GM18907 (cell line): ENCODE measurements at regions not wholly inside any gene's neighbourhood (a gene's known extent, or its start where the extent isn't known, plus 50 kb on each side); places are given as distances from the start of the nearest gene placed in this dataset.

Experiments used
- ATAC-seq: cut with Tn5 transposase; IDR thresholded peaks from one replicate; pipeline ENCODE4 v1.9.1; 2021; ENCODE audit warnings: mild to moderate bottlenecking, moderate library complexity; ENCODE audit not compliant: unreplicated experiment

DNA sequence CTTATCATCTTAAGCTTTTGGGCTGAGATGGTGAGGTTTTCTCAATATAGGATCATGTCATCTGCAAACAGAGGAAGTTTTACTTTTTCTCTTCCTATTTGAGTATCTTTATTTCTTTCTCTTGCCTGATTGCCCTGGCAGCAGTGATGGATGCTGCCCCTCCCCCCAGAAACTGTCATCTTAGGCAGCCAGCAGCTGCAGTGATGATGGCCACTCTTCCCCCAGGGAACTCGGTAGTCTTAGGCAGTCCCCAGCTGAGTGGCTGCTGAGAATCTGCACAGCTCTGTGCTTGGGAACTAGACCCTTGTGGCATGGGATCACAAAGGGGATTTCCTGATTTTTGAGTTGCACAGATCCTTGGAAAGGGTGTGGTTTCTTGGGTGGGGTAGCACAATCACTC is 791.1 kb upstream of the ALCAM start:
- ATAC-seq: no peak

DNA sequence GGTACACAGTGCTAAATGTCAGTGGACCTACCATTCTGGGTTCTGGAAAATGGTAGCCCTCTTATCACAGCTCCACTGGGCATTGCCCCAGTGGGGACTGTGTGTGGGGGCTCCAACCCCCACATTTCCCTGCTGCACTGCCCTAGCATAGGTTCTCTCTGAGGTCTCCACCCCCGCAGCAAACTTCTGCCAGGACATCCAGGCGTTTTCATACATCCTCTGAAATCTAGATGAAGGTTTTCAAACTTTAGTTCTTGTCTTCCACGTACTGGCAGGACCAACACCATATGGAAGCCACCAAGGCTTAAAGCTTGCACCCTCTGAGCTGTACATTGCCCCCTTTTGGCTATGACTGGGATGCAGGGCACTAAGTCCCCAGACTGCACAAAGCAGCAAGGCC is 788.2 kb upstream of the ALCAM start:
- no peak for ATAC-seq

DNA sequence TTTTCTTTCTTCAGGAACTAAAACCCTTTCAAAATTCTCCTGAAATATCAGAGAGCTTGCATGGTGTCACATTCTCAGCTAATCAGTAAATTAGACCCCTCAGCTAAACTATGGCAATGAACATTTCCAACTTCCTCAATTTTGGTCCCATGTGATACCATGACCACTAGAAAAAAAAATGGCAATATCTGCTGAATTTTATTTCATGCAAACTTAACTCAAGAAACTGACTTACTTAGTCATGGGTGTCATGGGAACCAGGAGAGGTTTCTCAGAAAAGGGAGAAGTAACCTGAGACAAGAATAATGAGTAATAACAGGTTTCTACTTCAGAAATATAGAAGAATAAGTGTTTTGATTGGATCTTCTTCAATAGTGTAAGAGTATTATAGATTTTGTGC is 784.6 kb upstream of the ALCAM start:
- ATAC-seq: no peak

- no peak for ATAC-seq
These were observed 782.0 kb upstream of the ALCAM start for GRCh38 chr3:104584682-104585081.

DNA sequence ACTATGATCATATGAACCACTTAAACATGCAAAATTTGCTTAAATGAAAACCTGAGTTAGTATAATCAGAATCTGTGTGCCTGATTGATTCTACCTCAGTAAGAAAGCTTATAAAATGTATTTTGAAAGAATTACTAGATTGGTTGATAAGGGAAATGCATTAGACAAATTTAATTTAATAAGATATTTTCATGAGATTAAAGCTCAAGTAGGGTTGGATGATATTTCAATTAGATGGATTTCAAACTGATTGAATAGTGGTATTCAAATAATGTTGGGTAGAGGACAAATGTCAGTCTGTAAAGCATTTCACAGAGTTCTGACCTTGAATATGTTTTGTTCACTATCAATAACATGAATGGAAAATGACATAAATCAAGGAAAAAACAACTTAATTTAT is 780.4 kb upstream of the ALCAM start:
- no peak for ATAC-seq

DNA sequence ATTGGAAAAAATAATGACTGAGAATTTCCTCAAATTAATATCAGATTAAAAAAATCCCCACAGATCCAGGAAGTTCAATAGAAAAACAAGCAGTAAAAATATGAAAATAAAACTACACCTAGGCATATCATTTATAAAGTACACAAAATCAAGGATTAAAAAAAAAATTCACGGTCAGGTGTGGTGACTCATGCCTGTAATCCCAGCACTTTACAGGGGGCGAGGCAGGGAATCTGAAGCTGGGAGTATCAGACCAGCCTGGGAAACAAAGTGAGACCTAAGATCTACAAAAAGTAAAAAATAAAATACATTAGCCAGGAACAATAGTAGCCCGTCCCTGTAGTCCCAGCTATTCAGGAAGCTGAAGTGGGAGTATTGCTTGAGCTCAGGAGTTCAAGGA is 778.3 kb upstream of the ALCAM start:
- ATAC-seq: no peak

GRCh38 chr3:104591776-104592175 is 774.9 kb upstream of the ALCAM start:
- ATAC-seq: no peak

DNA sequence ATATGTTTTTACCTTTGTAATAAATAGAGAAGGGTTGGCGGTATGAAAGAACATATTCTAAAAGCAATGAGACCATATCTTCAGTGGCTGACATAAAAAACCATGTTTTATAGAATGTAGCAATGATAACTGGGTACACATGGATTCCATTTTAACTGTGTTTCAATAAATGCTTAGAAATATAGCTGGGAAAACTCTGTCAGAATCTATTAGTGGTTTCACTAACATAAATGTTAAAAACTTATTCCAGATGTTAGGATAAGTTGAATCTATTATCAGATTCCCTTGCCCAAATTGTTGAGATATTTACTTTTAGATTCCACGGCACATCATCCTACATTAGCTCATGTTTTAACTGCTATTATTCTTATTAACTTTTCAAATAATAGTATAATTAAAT is 772.2 kb upstream of the ALCAM start:
- no peak for ATAC-seq

GRCh38 chr3:104596054-104596453 is 770.7 kb upstream of the ALCAM start:
- ATAC-seq: no peak

DNA sequence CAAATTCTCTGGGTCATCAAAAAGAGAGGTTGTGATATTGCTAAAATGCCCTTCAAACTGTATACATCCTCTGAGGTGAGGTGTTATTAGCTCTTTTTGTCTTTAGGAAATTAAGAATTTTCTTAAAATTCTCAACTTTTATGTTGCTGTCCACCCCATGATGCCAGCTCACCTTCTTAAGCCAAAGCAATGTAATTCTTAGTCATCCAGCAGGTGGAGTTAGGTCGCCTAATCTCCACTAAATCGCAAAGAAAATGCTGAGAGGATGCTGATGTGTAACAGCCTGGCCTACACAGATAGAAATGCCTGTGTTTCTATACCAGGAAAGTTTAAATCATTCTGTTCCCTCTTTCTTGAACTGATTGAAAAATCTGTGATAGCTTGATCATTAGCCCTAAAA is 770.2 kb upstream of the ALCAM start:
- peak; percentile 98 for ATAC-seq

GRCh38 chr3:104598848-104599511 is 767.7 kb upstream of the ALCAM start:
- ATAC-seq: no peak

- no peak for ATAC-seq
These were observed 762.2 kb upstream of the ALCAM start for GRCh38 chr3:104604326-104605010.

DNA sequence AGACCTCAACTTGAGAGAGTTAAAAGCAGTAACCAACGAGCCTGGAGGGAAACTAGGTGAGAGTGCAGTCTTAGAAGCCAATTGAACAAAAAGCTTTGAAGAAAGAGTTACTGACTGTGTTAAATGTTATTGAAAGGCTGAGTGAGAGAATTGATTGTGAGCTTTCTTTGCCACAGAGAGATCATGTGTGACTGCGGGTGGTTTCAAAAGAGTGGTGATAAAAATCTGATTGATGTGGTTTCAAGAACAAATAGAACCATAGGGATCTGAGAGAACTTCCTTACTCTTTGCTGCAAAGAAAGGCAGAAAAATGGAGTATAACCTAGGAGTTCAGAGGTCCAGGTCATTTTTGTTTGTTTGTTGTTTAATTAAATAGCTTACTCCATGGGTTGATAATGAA is 759.9 kb upstream of the ALCAM start:
- ATAC-seq: no peak

GRCh38 chr3:104610730-104611652 is 755.7 kb upstream of the ALCAM start:
- ATAC-seq: no peak

DNA sequence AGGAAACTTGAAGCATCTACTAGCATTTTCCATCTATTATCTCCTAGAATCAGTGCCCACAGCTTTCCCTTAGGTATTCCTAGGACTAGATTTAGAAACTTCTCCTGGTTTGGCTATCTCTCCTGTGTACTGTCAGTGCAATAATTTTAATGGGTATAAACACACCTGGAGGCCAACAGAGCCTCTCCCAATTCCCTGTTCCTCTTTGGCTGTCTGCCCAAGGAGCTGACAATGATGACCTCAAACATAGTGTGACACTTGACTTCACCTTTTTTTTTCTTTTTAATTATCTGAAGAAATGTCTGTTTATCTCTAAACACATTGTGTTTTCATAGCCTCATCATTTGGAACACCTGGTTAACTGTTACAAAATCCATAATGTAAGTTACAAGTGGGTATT is 754.5 kb upstream of the ALCAM start:
- ATAC-seq: no peak

GRCh38 chr3:104614564-104614963 is 752.1 kb upstream of the ALCAM start:
- no peak for ATAC-seq

- peak; percentile 69 for ATAC-seq
These were observed 738.4 kb upstream of the ALCAM start for GRCh38 chr3:104628185-104628789.

DNA sequence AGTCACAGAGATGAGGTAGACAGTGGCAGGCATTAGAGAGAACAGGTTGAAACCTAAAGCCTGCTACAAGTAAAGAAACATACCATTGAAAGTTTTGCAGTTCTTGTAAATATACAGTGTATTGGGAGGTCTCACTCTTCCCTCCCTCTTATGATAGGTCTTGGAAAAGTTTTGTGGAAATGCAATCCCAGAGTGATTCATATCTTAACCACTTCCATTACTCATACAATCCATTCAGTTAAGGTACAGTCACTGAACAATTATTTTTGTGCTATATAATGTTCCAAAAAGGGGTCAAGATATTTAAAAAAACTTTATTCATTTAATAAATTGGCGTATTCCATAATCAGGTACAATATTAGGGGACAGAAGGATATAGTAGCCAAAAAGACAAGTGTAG is 737.7 kb upstream of the ALCAM start:
- ATAC-seq: no peak

- ATAC-seq: no peak
These were observed 735.5 kb upstream of the ALCAM start for GRCh38 chr3:104631254-104631653.

DNA sequence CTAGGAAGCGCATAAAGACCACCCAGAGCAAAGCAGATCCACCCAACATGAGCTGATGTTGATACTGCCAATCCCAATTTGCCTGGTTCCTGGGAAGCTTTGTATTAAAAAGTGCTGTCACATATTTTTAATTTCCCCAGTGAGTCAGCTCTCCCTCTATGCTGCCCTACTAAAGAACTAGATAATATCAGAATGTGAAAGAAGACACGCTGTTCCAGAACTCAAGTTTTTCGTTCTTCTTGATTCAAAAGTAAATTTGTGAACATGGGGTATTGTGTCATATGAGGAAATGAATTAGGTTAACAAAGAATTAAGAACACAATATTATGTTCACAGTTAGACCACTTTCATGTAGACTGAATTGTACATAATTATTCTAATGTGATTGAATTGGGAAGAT is 734.2 kb upstream of the ALCAM start:
- ATAC-seq: no peak

DNA sequence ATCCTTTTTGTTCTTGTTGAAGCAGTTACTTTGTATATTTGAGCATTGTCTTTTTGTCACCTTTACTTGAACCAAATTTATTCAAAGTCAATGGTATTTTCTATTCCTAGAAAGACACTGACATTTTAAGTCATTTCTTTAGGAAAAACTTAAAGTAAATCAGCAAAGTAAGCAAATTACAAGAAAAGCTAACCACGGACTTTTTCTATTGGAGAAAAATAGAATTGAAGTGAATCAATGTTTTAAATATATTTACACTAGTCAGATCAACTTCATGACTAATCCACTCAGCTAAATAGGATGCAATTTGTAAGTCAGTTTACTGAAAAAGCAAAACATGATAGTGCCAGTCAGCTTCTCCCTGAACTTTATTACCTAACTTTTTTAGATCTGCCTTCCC is 733.8 kb upstream of the ALCAM start:
- no peak for ATAC-seq
